HG02884 (cell line): ENCODE measurements at regions not wholly inside any gene's neighbourhood (a gene's known extent, or its start where the extent isn't known, plus 50 kb on each side); places are given as distances from the start of the nearest gene placed in this dataset.
"Not testable (repeated sequence)": the region's sequence is repeated elsewhere in the genome, so short reads cannot be mapped to it uniquely, and the experiment has no call there.

ENCODE experiments used
- ATAC-seq: cut with Tn5 transposase; IDR thresholded peaks from one replicate; pipeline ENCODE4 v1.9.1; 2021; ENCODE audit warnings: mild to moderate bottlenecking, moderate library complexity; ENCODE audit not compliant: unreplicated experiment

GRCh38 chr2:87452193-87452592 is 295.7 kb upstream of the PLGLB2 start:
- ATAC-seq = not testable (repeated sequence)

GRCh38 chr2:87452861-87453260 is 295.0 kb upstream of the PLGLB2 start:
- not testable (repeated sequence) for ATAC-seq

- not testable (repeated sequence) for ATAC-seq
Measured at GRCh38 chr2:87453965-87454364, 293.9 kb upstream of the PLGLB2 start.

GRCh38 chr2:87454421-87454820 is 293.5 kb upstream of the PLGLB2 start:
- ATAC-seq = not testable (repeated sequence)

- peak; percentile 46 for ATAC-seq
Measured at GRCh38 chr2:87455209-87455853, 292.6 kb upstream of the PLGLB2 start.

GRCh38 chr2:87455854-87456249 is 292.0 kb upstream of the PLGLB2 start:
- ATAC-seq = peak; percentile 33

- ATAC-seq = peak; percentile 63
Measured at GRCh38 chr2:87456477-87457128, 291.3 kb upstream of the PLGLB2 start.

GRCh38 chr2:87457129-87457499 is 290.8 kb upstream of the PLGLB2 start:
- ATAC-seq = not testable (repeated sequence)

- not testable (repeated sequence) for ATAC-seq
Measured at GRCh38 chr2:87458938-87459337, 288.9 kb upstream of the PLGLB2 start.

GRCh38 chr2:87460104-87460503 is 287.8 kb upstream of the PLGLB2 start:
- ATAC-seq = not testable (repeated sequence)

GRCh38 chr2:87460662-87461061 is 287.2 kb upstream of the PLGLB2 start:
- not testable (repeated sequence) for ATAC-seq

GRCh38 chr2:87461671-87462070 is 286.2 kb upstream of the PLGLB2 start:
- ATAC-seq = not testable (repeated sequence)

GRCh38 chr2:87464219-87464618 is 283.7 kb upstream of the PLGLB2 start:
- ATAC-seq = not testable (repeated sequence)

- ATAC-seq = not testable (repeated sequence)
Measured at GRCh38 chr2:87465730-87466129, 282.2 kb upstream of the PLGLB2 start.

GRCh38 chr2:87466591-87467120 is 281.2 kb upstream of the PLGLB2 start:
- ATAC-seq = peak; percentile 46

- not testable (repeated sequence) for ATAC-seq
Measured at GRCh38 chr2:87468429-87468981, 279.4 kb upstream of the PLGLB2 start.

- ATAC-seq = peak; percentile 25
Measured at GRCh38 chr2:87469180-87470151, 278.4 kb upstream of the PLGLB2 start.

GRCh38 chr2:87470381-87471380 is 277.2 kb upstream of the PLGLB2 start:
- ATAC-seq = peak; percentile 47

- ATAC-seq = not testable (repeated sequence)
Measured at GRCh38 chr2:87471478-87471877, 276.4 kb upstream of the PLGLB2 start.
